Spleen (tissue), 11 donors: ENCODE measurements at regions not wholly inside any gene's neighbourhood (a gene's known extent, or its start where the extent isn't known, plus 50 kb on each side); places are given as distances from the start of the nearest gene placed in this dataset.

Source experiments
- DNase-seq: peaks from one replicate; pipeline ENCODE4 v3.0.0-alpha.2; 2020
- H3K27ac ChIP-seq, 8 donors: fragments of 200-600 bp; sonication (generic) in 7 of 8; 1 replicate in 4 of 8; 2 replicates in 4 of 8; pipeline versions ENCODE4 v1.5.0 to v1.8.0; 2016 to 2021; ENCODE audit warnings: inconsistent platforms in 4 of 8, mild to moderate bottlenecking in 4 of 8, moderate library complexity in 1 of 8
- H3K27me3 ChIP-seq, 7 donors: fragments of 200-600 bp; sonication (generic) in 6 of 7; replicated peaks in 1 of 7; 1 replicate in 4 of 7; 2 replicates in 3 of 7; pipeline versions ENCODE4 v1.5.0 to v1.8.0; 2016 to 2021; ENCODE audit warnings: inconsistent platforms in 3 of 7, mild to moderate bottlenecking in 1 of 7
- H3K36me3 ChIP-seq, 6 donors: fragments of 200-600 bp; sonication (generic) in 5 of 6; 1 replicate in 4 of 6; 2 replicates in 2 of 6; pipeline versions ENCODE4 v1.5.0 to v1.8.0; 2016 to 2021; ENCODE audit warnings: inconsistent platforms in 2 of 6
- H3K4me1 ChIP-seq, 6 donors: fragments of 200-600 bp; sonication (generic) in 5 of 6; 1 replicate in 3 of 6; 2 replicates in 3 of 6; pipeline versions ENCODE4 v1.5.0 to v1.8.0; 2016 to 2021; ENCODE audit warnings: inconsistent platforms in 3 of 6
- H3K4me3 ChIP-seq, 8 donors: fragments of 200-600 bp; sonication (generic) in 7 of 8; 1 replicate in 4 of 8; 2 replicates in 4 of 8; pipeline versions ENCODE4 v1.5.0 to v1.8.0; 2016 to 2021; ENCODE audit warnings: inconsistent platforms in 4 of 8, mild to moderate bottlenecking in 4 of 8, moderate library complexity in 2 of 8
- H3K9me3 ChIP-seq, 8 donors: fragments of 200-600 bp; sonication (generic) in 7 of 8; 1 replicate in 4 of 8; 2 replicates in 4 of 8; pipeline versions ENCODE4 v1.5.0 to v1.8.0; 2016 to 2021; ENCODE audit warnings: inconsistent platforms in 4 of 8
- POLR2A ChIP-seq, 3 donors: fragments of 450-650 bp; IDR thresholded peaks; one replicate each; pipeline ENCODE4 v1.5.1; 2017; ENCODE audit warnings: antibody characterized with exemption in 3 of 3, mild to moderate bottlenecking in 1 of 3
- POLR2AphosphoS5 ChIP-seq, 3 donors: sonication (generic); formaldehyde crosslinking; IDR thresholded peaks; one replicate each; pipeline ENCODE4 v1.5.1; 2017; ENCODE audit warnings: antibody characterized with exemption in 3 of 3
- WGBS, 5 donors: extraction: QIAGEN DNeasy Blood & Tissue Kit in 3 of 5; methylation state at CpG; one replicate each; pipeline versions ENCODE4 v1.1.5 to v1.1.7; 2013 to 2018; 5-methylcytosine and 5-hydroxymethylcytosine counted together
- intact Hi-C: fragments of 100-400 bp; cut with DNase I; formaldehyde crosslinking; loops from one replicate; pipeline ENCODE4 v1.15.0; 2023; ENCODE audit warnings: low total_unique reads
- TF ChIP-seq, protein P1 (sequence below), 11 experiments: fragments of 200-600 bp in 7 of 11; fragments of 450-650 bp in 4 of 11; sonication (generic) in 4 of 11; IDR thresholded peaks in 8 of 11; conservative IDR thresholded peaks in 3 of 11; 1 replicate in 7 of 11; 2 replicates in 4 of 11; pipeline versions ENCODE4 v1.4.0 to v1.8.0; 2016 to 2021; ENCODE audit warnings: antibody characterized with exemption in 11 of 11, inconsistent platforms in 4 of 11, mild to moderate bottlenecking in 1 of 11
- donor health status: healthy with polysubstance abuse.
- donor health status: DM: no; HTN: no; CAD: no; lungs with moderate emphysema.
- donor health status: DM: no; HTN: no; CAD: no.
- donor health status: Bipolar disorder and iron deficiency.
- donor health status: healthy.
- donor health status: DM: no; HTN: no; CAD: no.
- donor health status: DM: yes; HTN: yes; CAD: no.

DNA sequence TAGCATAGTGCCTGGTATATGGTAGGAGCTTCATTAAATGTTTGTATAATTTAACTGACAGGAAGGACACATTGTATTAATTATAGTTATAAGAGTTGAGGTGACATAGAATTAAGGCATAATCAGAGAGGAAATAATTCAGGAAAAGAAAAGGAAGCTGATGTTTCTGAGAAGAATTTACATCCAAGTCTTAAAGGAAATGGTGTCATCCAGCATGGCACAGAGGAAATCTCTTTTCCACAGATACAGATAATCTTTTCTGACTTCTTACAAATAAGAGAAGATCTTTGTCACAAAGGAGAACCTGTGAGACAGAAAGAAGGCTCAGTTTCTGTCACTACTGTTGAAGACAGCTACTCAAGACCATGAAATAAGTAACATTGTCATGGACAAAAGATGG is 222.5 kb downstream of the GJA1 start:
- Histone ChIP-seq H3K27ac (no peak overlapping the region), H3K27me3 (no peaks in the 10 kb centered on the region), H3K4me3 (no peak overlapping the region), H3K36me3 (no peaks in the 10 kb centered on the region), H3K4me1 (peaks cover 0 to 4% (median 0%) of the 10 kb centered on the region in 6 donors), H3K9me3 (no peaks in the 10 kb centered on the region)
- DNase-seq: no peak
- intact Hi-C loops: no loop called here
- TF ChIP-seq POLR2A (IDR thresholded peaks at IDR 0.05) (no peak), POLR2AphosphoS5 (IDR thresholded peaks at IDR 0.05) (no peak)
- TF ChIP-seq, protein P1, sequence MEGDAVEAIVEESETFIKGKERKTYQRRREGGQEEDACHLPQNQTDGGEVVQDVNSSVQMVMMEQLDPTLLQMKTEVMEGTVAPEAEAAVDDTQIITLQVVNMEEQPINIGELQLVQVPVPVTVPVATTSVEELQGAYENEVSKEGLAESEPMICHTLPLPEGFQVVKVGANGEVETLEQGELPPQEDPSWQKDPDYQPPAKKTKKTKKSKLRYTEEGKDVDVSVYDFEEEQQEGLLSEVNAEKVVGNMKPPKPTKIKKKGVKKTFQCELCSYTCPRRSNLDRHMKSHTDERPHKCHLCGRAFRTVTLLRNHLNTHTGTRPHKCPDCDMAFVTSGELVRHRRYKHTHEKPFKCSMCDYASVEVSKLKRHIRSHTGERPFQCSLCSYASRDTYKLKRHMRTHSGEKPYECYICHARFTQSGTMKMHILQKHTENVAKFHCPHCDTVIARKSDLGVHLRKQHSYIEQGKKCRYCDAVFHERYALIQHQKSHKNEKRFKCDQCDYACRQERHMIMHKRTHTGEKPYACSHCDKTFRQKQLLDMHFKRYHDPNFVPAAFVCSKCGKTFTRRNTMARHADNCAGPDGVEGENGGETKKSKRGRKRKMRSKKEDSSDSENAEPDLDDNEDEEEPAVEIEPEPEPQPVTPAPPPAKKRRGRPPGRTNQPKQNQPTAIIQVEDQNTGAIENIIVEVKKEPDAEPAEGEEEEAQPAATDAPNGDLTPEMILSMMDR (IDR thresholded peaks at IDR 0.05 in 8 of 11, conservative IDR thresholded peaks at IDR 0.05 in 3 of 11): no peak

DNA sequence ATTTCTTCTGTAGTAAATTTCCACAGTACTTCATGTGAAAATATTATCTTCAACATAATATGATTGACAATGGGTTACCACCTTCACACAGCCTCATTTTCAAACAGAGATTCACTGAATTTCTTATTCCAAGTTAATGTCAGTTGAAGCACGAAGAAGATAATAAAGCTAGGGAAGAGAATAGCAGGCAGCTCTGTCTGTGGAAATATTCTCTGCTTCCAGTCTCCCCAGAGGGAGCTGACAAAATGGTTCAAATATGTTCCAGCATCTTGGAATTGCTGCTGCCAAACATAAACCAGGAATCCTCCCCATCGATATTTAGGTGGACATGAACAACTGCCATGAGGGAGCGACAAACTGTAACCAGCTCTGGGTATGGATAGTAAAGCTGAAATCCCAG is 224.8 kb downstream of the GJA1 start:
- intact Hi-C loops: no loop called here
- H3K4me1 ChIP-seq: no peaks in the 10 kb centered on the region
- H3K27ac ChIP-seq: no peak overlapping the region
- H3K9me3 ChIP-seq: no peaks in the 10 kb centered on the region
- H3K4me3 ChIP-seq: no peak overlapping the region
- DNase-seq: no peak
- TF ChIP-seq POLR2A (IDR thresholded peaks at IDR 0.05): no peak
- TF ChIP-seq POLR2AphosphoS5 (IDR thresholded peaks at IDR 0.05): no peak
- TF ChIP-seq, protein P1 (IDR thresholded peaks at IDR 0.05 in 8 of 11, conservative IDR thresholded peaks at IDR 0.05 in 3 of 11): no peak
- H3K36me3 ChIP-seq: no peaks in the 10 kb centered on the region
- WGBS, 5 donors: 75 to 91% (median 83%) methylated on average over 3 of the region's 3 CpGs
- no peaks in the 10 kb centered on the region for H3K27me3 ChIP-seq

DNA sequence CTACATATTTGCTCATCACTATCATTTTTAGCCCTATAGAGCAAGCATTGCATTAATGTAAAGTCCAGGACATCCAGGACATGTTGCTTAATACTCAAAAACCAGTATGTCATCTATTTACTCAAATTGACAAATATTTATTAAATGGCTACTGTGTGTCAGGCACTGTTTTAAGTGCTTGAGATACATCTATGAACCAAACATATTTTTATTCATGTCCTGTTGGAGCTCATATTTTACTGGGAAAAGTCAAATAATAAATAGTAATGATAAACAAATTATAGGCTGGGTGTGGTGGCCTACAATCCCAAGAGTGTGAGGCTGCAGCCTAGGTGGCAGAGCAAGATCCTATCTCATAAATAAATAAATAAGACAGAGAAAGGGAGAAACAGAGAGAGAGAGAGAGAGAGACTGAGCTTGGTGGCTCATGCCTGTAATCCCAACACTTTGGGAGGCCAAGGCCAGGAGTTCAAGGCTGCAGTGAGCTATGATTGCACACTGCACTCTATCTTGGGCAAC is 227.9 kb downstream of the GJA1 start:
- no peak for DNase-seq
- Histone ChIP-seq H3K4me3 (no peak overlapping the region), H3K27ac (no peak overlapping the region), H3K4me1 (no peaks in the 10 kb centered on the region), H3K27me3 (no peaks in the 10 kb centered on the region), H3K9me3 (no peaks in the 10 kb centered on the region), H3K36me3 (no peaks in the 10 kb centered on the region)
- TF ChIP-seq, protein P1 (IDR thresholded peaks at IDR 0.05 in 8 of 11, conservative IDR thresholded peaks at IDR 0.05 in 3 of 11): no peak
- TF ChIP-seq POLR2A (IDR thresholded peaks at IDR 0.05) (no peak), POLR2AphosphoS5 (IDR thresholded peaks at IDR 0.05) (no peak)
- intact Hi-C loops: no loop called here

DNA sequence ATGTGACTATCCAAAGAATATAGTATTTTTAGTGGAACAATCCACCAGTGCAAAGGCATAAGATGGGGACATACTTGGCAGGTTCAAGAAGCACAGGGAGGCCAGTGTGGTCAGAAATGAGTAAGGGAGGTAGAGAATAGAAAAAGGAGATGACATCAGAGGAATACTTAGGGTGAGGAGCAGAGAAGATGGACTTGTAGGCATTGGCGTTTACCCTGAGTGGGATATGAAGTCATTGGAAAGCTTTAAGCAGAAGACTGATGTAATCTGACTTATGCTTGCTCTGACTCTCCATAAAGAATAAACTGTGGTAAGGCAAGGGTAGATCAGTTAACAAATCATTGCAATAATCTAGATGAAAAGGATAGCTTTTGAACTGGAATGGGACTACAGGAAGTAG is 228.7 kb downstream of the GJA1 start:
- Histone ChIP-seq H3K27ac (no peak overlapping the region), H3K4me3 (no peak overlapping the region), H3K9me3 (no peaks in the 10 kb centered on the region), H3K27me3 (no peaks in the 10 kb centered on the region), H3K4me1 (no peaks in the 10 kb centered on the region), H3K36me3 (no peaks in the 10 kb centered on the region)
- DNase-seq: no peak
- 76 to 92% (median 86%) methylated on average over 1 of the region's 1 CpG for WGBS, 5 donors
- intact Hi-C loops: no loop called here
- no peak for TF ChIP-seq POLR2AphosphoS5 (IDR thresholded peaks at IDR 0.05)
- TF ChIP-seq, protein P1 (IDR thresholded peaks at IDR 0.05 in 8 of 11, conservative IDR thresholded peaks at IDR 0.05 in 3 of 11): no peak
- TF ChIP-seq POLR2A (IDR thresholded peaks at IDR 0.05): no peak
